Uterus (tissue), 2 donors: ENCODE measurements at regions not wholly inside any gene's neighbourhood (a gene's known extent, or its start where the extent isn't known, plus 50 kb on each side); places are given as distances from the start of the nearest gene placed in this dataset.

Experiments
- CTCF ChIP-seq, 4 experiments: fragments of 200-600 bp in 2 of 4; fragments of 450-650 bp in 2 of 4; sonication (generic) in 2 of 4; IDR thresholded peaks; one replicate each; pipeline ENCODE4 v1.5.1; 2016 to 2019; ENCODE audit warnings: antibody characterized with exemption in 4 of 4, mild to moderate bottlenecking in 2 of 4, moderate library complexity in 1 of 4
- POLR2A ChIP-seq, 2 donors: fragments of 450-650 bp; IDR thresholded peaks; one replicate each; pipeline ENCODE4 v1.6.1; 2016; ENCODE audit warnings: antibody characterized with exemption in 2 of 2, mild to moderate bottlenecking in 1 of 2, moderate library complexity in 1 of 2

GRCh38 chr21:16262091-16262490, 532.3 kb downstream of the USP25 start:
- no peak for TF ChIP-seq CTCF (IDR thresholded peaks at IDR 0.05)
- no peak for TF ChIP-seq POLR2A (IDR thresholded peaks at IDR 0.05)
